Fibroblast of the conjunctiva (primary cell): ENCODE measurements at regions not wholly inside any gene's neighbourhood (a gene's known extent, or its start where the extent isn't known, plus 50 kb on each side); places are given as distances from the start of the nearest gene placed in this dataset.
A peak's percentile ranks its signal among the peaks of the same experiment; 100 is the strongest.
"Not testable (repeated sequence)": the region's sequence is repeated elsewhere in the genome, so short reads cannot be mapped to it uniquely, and the experiment has no call there.

ENCODE experiments used
- DNase-seq: peaks from one replicate; pipeline ENCODE4 v3.0.0-alpha.2; 2010; ENCODE audit warnings: low read depth

GRCh38 chr11:116335078-116335477 lies 437.7 kb downstream of the BUD13 start:
- no peak for DNase-seq

- no peak for DNase-seq
These were observed 438.2 kb downstream of the BUD13 start for GRCh38 chr11:116334596-116334995.

- no peak for DNase-seq
These were observed 439.7 kb downstream of the BUD13 start for GRCh38 chr11:116333001-116333535.

GRCh38 chr11:116332391-116332790 lies 440.4 kb downstream of the BUD13 start:
- DNase-seq = no peak

GRCh38 chr11:116331381-116331780 lies 441.4 kb downstream of the BUD13 start:
- DNase-seq = no peak

- no peak for DNase-seq
These were observed 442.2 kb downstream of the BUD13 start for GRCh38 chr11:116330439-116331185.

GRCh38 chr11:116329354-116330090 lies 443.3 kb downstream of the BUD13 start:
- DNase-seq = no peak

GRCh38 chr11:116328851-116329250 lies 443.9 kb downstream of the BUD13 start:
- no peak for DNase-seq

- no peak for DNase-seq
These were observed 444.4 kb downstream of the BUD13 start for GRCh38 chr11:116328391-116328790.

GRCh38 chr11:116326146-116326545 lies 446.6 kb downstream of the BUD13 start:
- DNase-seq = no peak

- DNase-seq = no peak
These were observed 447.5 kb downstream of the BUD13 start for GRCh38 chr11:116325247-116325646.

GRCh38 chr11:116324077-116324476 lies 448.7 kb downstream of the BUD13 start:
- not testable (repeated sequence) for DNase-seq

GRCh38 chr11:116317212-116317611 lies 455.6 kb downstream of the BUD13 start:
- DNase-seq = no peak

- no peak for DNase-seq
These were observed 458.8 kb downstream of the BUD13 start for GRCh38 chr11:116314006-116314405.

- peak; percentile 24 for DNase-seq
These were observed 460.0 kb downstream of the BUD13 start for GRCh38 chr11:116312570-116313391.

- no peak for DNase-seq
These were observed 461.6 kb downstream of the BUD13 start for GRCh38 chr11:116311206-116311605.

GRCh38 chr11:116310698-116311097 lies 462.1 kb downstream of the BUD13 start:
- no peak for DNase-seq

- no peak for DNase-seq
These were observed 462.6 kb downstream of the BUD13 start for GRCh38 chr11:116310226-116310625.

GRCh38 chr11:116309446-116309845 lies 463.3 kb downstream of the BUD13 start:
- no peak for DNase-seq

- no peak for DNase-seq
These were observed 470.0 kb downstream of the BUD13 start for GRCh38 chr11:116302756-116303155.

- no peak for DNase-seq
These were observed 471.6 kb downstream of the BUD13 start for GRCh38 chr11:116301141-116301540.

GRCh38 chr11:116300232-116300631 lies 472.6 kb downstream of the BUD13 start:
- DNase-seq = no peak
